ENCODE measurements at regions not wholly inside any gene's neighbourhood (a gene's known extent, or its start where the extent isn't known, plus 50 kb on each side); places are given as distances from the start of the nearest gene placed in this dataset.

GRCh38 chr17:54718286-54718685 lies 182.4 kb upstream of the TOM1L1 start:
- intact Hi-C loops (cut with micrococcal nuclease; ENCODE audit: unreplicated experiment) (no loop called here), in situ Hi-C loops (cut with MboI) (no loop called here)
- WGBS (ENCODE audit: insufficient coverage, insufficient replicate concordance, low lambda C conversion rate, missing lambda C conversion rate), result 0% methylated on average over 2 of the region's 2 CpGs
- DNase-seq (ENCODE audit: low read depth, low spot score) (no peak), ATAC-seq (no peak), FAIRE-seq (no peak)
- Histone ChIP-seq H3K9ac (ENCODE audit: control insufficient read depth, insufficient read depth, low read length) (no peak overlapping the region), H3K27me3 (replicated peaks in 1 of 2; ENCODE audit: control insufficient read depth in 2 of 2, insufficient read depth in 2 of 2, low read length in 1 of 2) (no peaks in the 10 kb centered on the region), H3K27ac (ENCODE audit: control insufficient read depth, insufficient read depth) (no peak overlapping the region), H3K9me3 (replicated peaks; ENCODE audit: control insufficient read depth, insufficient read depth, low read length) (no peaks in the 10 kb centered on the region), H3K4me1 (ENCODE audit: control insufficient read depth, insufficient read depth, low read length) (no peaks in the 10 kb centered on the region), H2AFZ (ENCODE audit: control insufficient read depth, low read depth, low read length) (no peak overlapping the region), H3K36me3 (ENCODE audit: control insufficient read depth in 2 of 2, insufficient read depth in 2 of 2, low read length in 1 of 2) (no peaks in the 10 kb centered on the region), H3K79me2 (ENCODE audit: control insufficient read depth, insufficient read depth, low read length) (no peaks in the 10 kb centered on the region), H3K4me3 (no peak overlapping the region), H4K20me1 (ENCODE audit: control insufficient read depth, insufficient read depth) (no peaks in the 10 kb centered on the region), H3K4me2 (ENCODE audit: control insufficient read depth, insufficient read depth) (no peak overlapping the region)
- SMC1A ChIA-PET (ENCODE audit: uncharacterized antibody, unreplicated experiment), result no interaction called here
- CTCF ChIA-PET, result no interaction called here
- POLR2A ChIA-PET, result no interaction called here
- TF ChIP-seq EZH2 (IDR thresholded peaks at IDR 0.05; ENCODE audit: borderline replicate concordance, control insufficient read depth, low read depth, low read length) (no peak), E2F8 (IDR thresholded peaks at IDR 0.05; ENCODE audit: low read depth, partially characterized antibody) (no peak), SMARCA5 (IDR thresholded peaks at IDR 0.05) (no peak), IRF5 (IDR thresholded peaks at IDR 0.05; ENCODE audit: borderline replicate concordance) (no peak), ETV6 (conservative IDR thresholded peaks at IDR 0.05 in 1 of 2, IDR thresholded peaks at IDR 0.05 in 1 of 2; ENCODE audit: borderline replicate concordance in 1 of 2, low read depth in 1 of 2) (no peak)
- RAD21 ChIA-PET (ENCODE audit: unreplicated experiment), result no interaction called here
- BruUV-seq (replicated peaks), result no TSS peak

Measured in GM12878 (cell line).